DOHH2 (cell line): ENCODE measurements at regions not wholly inside any gene's neighbourhood (a gene's known extent, or its start where the extent isn't known, plus 50 kb on each side); places are given as distances from the start of the nearest gene placed in this dataset.

ENCODE experiments used
- H3F3A ChIP-seq: fragments of 200-600 bp; sonication (generic), shearing (Covaris generic); 2 replicates; pipeline ENCODE4 v1.6.0; 2016; ENCODE audit warnings: antibody characterized with exemption, mild to moderate bottlenecking; ENCODE audit not compliant: control insufficient read depth, insufficient read depth
- H3K27ac ChIP-seq: fragments of 200-600 bp; sonication (generic); 2 replicates; pipeline ENCODE4 v1.5.1; 2014; ENCODE audit warnings: low read depth, mild to moderate bottlenecking, low read length, moderate library complexity
- H3K27me3 ChIP-seq: fragments of 200-600 bp; sonication (generic); 2 replicates; pipeline ENCODE4 v1.6.1; 2014; ENCODE audit warnings: mild to moderate bottlenecking, low read length, mixed read lengths; ENCODE audit not compliant: control insufficient read depth
- H3K36me3 ChIP-seq: fragments of 200-600 bp; sonication (generic); 2 replicates; pipeline ENCODE4 v1.6.1; 2014; ENCODE audit warnings: mild to moderate bottlenecking, low read length, moderate library complexity, mixed read lengths; ENCODE audit not compliant: control insufficient read depth
- H3K4me1 ChIP-seq: fragments of 200-600 bp; sonication (generic); 2 replicates; pipeline ENCODE4 v1.6.1; 2014; ENCODE audit warnings: mild to moderate bottlenecking, low read length, mixed read lengths; ENCODE audit not compliant: control insufficient read depth
- H3K4me2 ChIP-seq: fragments of 200-600 bp; sonication (generic); 2 replicates; pipeline ENCODE4 v1.6.0; 2014; ENCODE audit warnings: mild to moderate bottlenecking, low read length, moderate library complexity
- H3K4me3 ChIP-seq: fragments of 200-600 bp; sonication (generic); 2 replicates; pipeline ENCODE4 v1.5.1; 2014; ENCODE audit warnings: mild to moderate bottlenecking, low read length, mixed read lengths
- H3K79me2 ChIP-seq: fragments of 200-600 bp; sonication (generic); 2 replicates; pipeline ENCODE4 v1.6.1; 2014; ENCODE audit warnings: mild to moderate bottlenecking, low read length, mixed read lengths; ENCODE audit not compliant: control insufficient read depth
- H3K9me2 ChIP-seq: fragments of 200-600 bp; sonication (generic); replicated peaks from 2 replicates; pipeline ENCODE4 v1.6.1; 2014; ENCODE audit warnings: mild to moderate bottlenecking, low read length, mixed read lengths; ENCODE audit not compliant: control insufficient read depth
- H3K9me3 ChIP-seq: fragments of 200-600 bp; sonication (generic); 2 replicates; pipeline ENCODE4 v1.6.1; 2014; ENCODE audit warnings: antibody characterized with exemption, low read length, mixed read lengths; ENCODE audit not compliant: control insufficient read depth, insufficient read depth
- H4K20me1 ChIP-seq: fragments of 200-600 bp; sonication (generic); 2 replicates; pipeline ENCODE4 v1.6.0; 2014; ENCODE audit warnings: low read depth, mild to moderate bottlenecking, antibody characterized with exemption, low read length, moderate library complexity; ENCODE audit not compliant: control insufficient read depth, insufficient read depth
- EZH2phosphoT487 ChIP-seq: fragments of 200-600 bp; sonication (generic); IDR thresholded peaks from 2 replicates; pipeline ENCODE4 v1.6.1; 2017; ENCODE audit warnings: borderline replicate concordance, mild to moderate bottlenecking, antibody characterized with exemption, low read length, moderate library complexity, mixed read lengths
- TF ChIP-seq, protein P1 (sequence below): fragments of 200-600 bp; sonication (generic); IDR thresholded peaks from one replicate; pipeline ENCODE4 v1.5.1; 2014; ENCODE audit warnings: antibody characterized with exemption, mild to moderate bottlenecking, low read depth, low read length; ENCODE audit not compliant: poor library complexity, severe bottlenecking

- TF ChIP-seq, protein P1, sequence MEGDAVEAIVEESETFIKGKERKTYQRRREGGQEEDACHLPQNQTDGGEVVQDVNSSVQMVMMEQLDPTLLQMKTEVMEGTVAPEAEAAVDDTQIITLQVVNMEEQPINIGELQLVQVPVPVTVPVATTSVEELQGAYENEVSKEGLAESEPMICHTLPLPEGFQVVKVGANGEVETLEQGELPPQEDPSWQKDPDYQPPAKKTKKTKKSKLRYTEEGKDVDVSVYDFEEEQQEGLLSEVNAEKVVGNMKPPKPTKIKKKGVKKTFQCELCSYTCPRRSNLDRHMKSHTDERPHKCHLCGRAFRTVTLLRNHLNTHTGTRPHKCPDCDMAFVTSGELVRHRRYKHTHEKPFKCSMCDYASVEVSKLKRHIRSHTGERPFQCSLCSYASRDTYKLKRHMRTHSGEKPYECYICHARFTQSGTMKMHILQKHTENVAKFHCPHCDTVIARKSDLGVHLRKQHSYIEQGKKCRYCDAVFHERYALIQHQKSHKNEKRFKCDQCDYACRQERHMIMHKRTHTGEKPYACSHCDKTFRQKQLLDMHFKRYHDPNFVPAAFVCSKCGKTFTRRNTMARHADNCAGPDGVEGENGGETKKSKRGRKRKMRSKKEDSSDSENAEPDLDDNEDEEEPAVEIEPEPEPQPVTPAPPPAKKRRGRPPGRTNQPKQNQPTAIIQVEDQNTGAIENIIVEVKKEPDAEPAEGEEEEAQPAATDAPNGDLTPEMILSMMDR, result no peak
- no peak for TF ChIP-seq EZH2phosphoT487
- H3K4me3 ChIP-seq, result no peak overlapping the region
- H3K9me2 ChIP-seq, result no peaks in the 10 kb centered on the region
- no peaks in the 10 kb centered on the region for H4K20me1 ChIP-seq
- no peaks in the 10 kb centered on the region for H3K79me2 ChIP-seq
- no peak overlapping the region for H3K27ac ChIP-seq
- H3K36me3 ChIP-seq, result no peaks in the 10 kb centered on the region
- no peak overlapping the region for H3K4me2 ChIP-seq
- peaks cover 7% of the 10 kb centered on the region; the same call in 1 of the 2 replicates for H3K27me3 ChIP-seq
- H3K9me3 ChIP-seq, result no peaks in the 10 kb centered on the region
- H3K4me1 ChIP-seq, result no peaks in the 10 kb centered on the region
- H3F3A ChIP-seq, result no peaks in the 10 kb centered on the region
Measured at GRCh38 chr17:73792994-73793393, 148.7 kb upstream of the SDK2 start.

DNA sequence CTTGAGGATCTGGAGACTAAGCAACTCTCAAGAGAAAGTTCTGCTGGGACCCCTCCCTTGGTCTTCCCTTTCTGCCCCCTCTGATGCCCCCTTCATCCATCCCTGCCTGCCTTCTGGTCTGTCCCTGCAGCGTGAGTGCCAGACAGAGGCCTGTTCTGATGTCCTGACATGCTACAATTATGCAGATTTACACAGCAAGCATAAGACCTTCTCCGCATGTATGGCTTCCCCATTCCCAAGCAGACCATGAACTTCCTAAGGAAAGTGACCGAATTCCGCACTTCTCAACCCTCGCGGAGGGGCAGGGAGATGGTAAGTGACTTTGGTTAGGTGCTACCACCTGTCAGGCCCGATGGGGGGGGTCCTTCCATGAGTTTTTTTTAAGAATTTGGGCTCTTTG, 150.1 kb upstream of the SDK2 start:
- TF ChIP-seq, protein P1, result no peak
- TF ChIP-seq EZH2phosphoT487, result no peak
- no peak overlapping the region for H3K4me2 ChIP-seq
- H3K4me1 ChIP-seq, result no peaks in the 10 kb centered on the region
- H4K20me1 ChIP-seq, result no peaks in the 10 kb centered on the region
- H3K27ac ChIP-seq, result no peak overlapping the region
- H3F3A ChIP-seq, result no peaks in the 10 kb centered on the region
- peaks cover 5% of the 10 kb centered on the region; the same call in 1 of the 2 replicates for H3K27me3 ChIP-seq
- no peaks in the 10 kb centered on the region for H3K9me2 ChIP-seq
- no peaks in the 10 kb centered on the region for H3K79me2 ChIP-seq
- H3K4me3 ChIP-seq, result no peak overlapping the region
- no peaks in the 10 kb centered on the region for H3K36me3 ChIP-seq
- H3K9me3 ChIP-seq, result no peaks in the 10 kb centered on the region

GRCh38 chr17:73795730-73796129, 151.5 kb upstream of the SDK2 start:
- Histone ChIP-seq H3K9me2 (no peaks in the 10 kb centered on the region), H3K9me3 (no peaks in the 10 kb centered on the region), H3K4me3 (no peak overlapping the region), H3K27me3 (peaks cover 5% of the 10 kb centered on the region; the same call in 1 of the 2 replicates), H3K79me2 (no peaks in the 10 kb centered on the region), H3K36me3 (no peaks in the 10 kb centered on the region), H3F3A (no peaks in the 10 kb centered on the region), H3K4me1 (no peaks in the 10 kb centered on the region), H3K27ac (no peak overlapping the region), H4K20me1 (no peaks in the 10 kb centered on the region), H3K4me2 (no peak overlapping the region)
- TF ChIP-seq, protein P1, result no peak
- TF ChIP-seq EZH2phosphoT487, result no peak

DNA sequence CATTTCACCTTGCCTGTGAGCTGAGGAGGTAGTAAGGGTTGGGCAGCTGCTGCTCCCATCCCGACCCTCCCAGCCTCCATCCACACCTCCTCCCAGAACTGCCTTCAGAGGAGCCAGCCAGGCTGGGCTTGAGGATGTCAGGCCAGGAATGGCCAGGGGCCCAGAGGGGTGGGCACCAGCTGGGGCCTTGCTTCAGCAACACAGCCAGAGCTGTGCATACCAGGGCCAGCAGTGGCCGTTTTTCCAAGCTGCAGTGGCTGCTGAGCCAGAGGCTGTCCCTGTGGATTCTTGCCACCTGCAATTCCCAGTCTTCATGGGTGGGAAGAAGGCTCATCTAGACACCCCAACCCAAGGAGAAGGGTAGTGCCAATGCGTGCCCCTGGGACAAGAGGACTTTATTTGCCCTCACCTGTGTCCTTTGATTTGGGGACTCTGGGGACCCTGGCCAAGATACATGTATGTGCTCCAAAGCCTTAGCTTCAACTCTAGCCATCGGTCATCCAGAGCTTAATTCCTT, 153.4 kb upstream of the SDK2 start:
- no peaks in the 10 kb centered on the region for H3K4me1 ChIP-seq
- no peaks in the 10 kb centered on the region for H3K9me3 ChIP-seq
- H3K27ac ChIP-seq, result no peak overlapping the region
- TF ChIP-seq, protein P1, result no peak
- TF ChIP-seq EZH2phosphoT487, result no peak
- no peaks in the 10 kb centered on the region for H3K36me3 ChIP-seq
- no peak overlapping the region for H3K4me3 ChIP-seq
- no peaks in the 10 kb centered on the region for H3K79me2 ChIP-seq
- no peak overlapping the region for H3K4me2 ChIP-seq
- H4K20me1 ChIP-seq, result no peaks in the 10 kb centered on the region
- no peaks in the 10 kb centered on the region for H3K9me2 ChIP-seq
- no peaks in the 10 kb centered on the region for H3F3A ChIP-seq
- H3K27me3 ChIP-seq, result peaks cover 5% of the 10 kb centered on the region; the same call in 1 of the 2 replicates
